Astrocyte (in vitro differentiated cells and primary cell): ENCODE measurements at regions not wholly inside any gene's neighbourhood (a gene's known extent, or its start where the extent isn't known, plus 50 kb on each side); places are given as distances from the start of the nearest gene placed in this dataset.
"Not testable (repeated sequence)": the region's sequence is repeated elsewhere in the genome, so short reads cannot be mapped to it uniquely, and the experiment has no call there.

Experiments used
- DNase-seq: peaks from one replicate; pipeline ENCODE4 v3.0.0-alpha.2; 2010; ENCODE audit warnings: low read depth
- FAIRE-seq: peaks from 2 replicates; lab custom pipeline; 2011; peaks lifted over from hg19 to GRCh38; lab: Jason Lieb, UNC
- H2AFZ ChIP-seq: 2 replicates; pipeline ENCODE4 v1.6.0; 2012; ENCODE audit warnings: low read depth, low read length, inconsistent platforms
- H3K27ac ChIP-seq: 2 replicates; pipeline ENCODE4 v1.5.1; 2011; ENCODE audit warnings: low read depth, low read length, inconsistent platforms
- H3K27me3 ChIP-seq: 2 replicates; pipeline ENCODE4 v1.6.0; 2011; ENCODE audit warnings: low read length, inconsistent platforms; ENCODE audit not compliant: insufficient read depth
- H3K36me3 ChIP-seq: 2 replicates; pipeline ENCODE4 v1.5.1; 2011; ENCODE audit warnings: low read length, inconsistent platforms; ENCODE audit not compliant: insufficient read depth
- H3K4me1 ChIP-seq: 2 replicates; pipeline ENCODE4 v1.5.1; 2011; ENCODE audit warnings: low read length, inconsistent platforms; ENCODE audit not compliant: insufficient read depth
- H3K4me2 ChIP-seq: 2 replicates; pipeline ENCODE4 v1.6.0; 2012; ENCODE audit warnings: low read length, inconsistent platforms
- H3K4me3 ChIP-seq: 2 replicates; pipeline ENCODE4 v1.5.1; 2011; ENCODE audit warnings: low read depth, mild to moderate bottlenecking, low read length, inconsistent platforms; ENCODE audit not compliant: insufficient read depth
- H3K79me2 ChIP-seq: 2 replicates; pipeline ENCODE4 v1.6.0; 2012; ENCODE audit warnings: mild to moderate bottlenecking, low read length, inconsistent platforms; ENCODE audit not compliant: insufficient read depth
- H3K9ac ChIP-seq: 2 replicates; pipeline ENCODE4 v1.6.0; 2012; ENCODE audit warnings: mild to moderate bottlenecking, low read length, inconsistent platforms
- H3K9me3 ChIP-seq: 2 replicates; pipeline ENCODE4 v1.5.1; 2012; ENCODE audit warnings: low read depth, mild to moderate bottlenecking, low read length, inconsistent platforms; ENCODE audit not compliant: insufficient read depth
- H4K20me1 ChIP-seq: 2 replicates; pipeline ENCODE4 v1.6.0; 2012; ENCODE audit warnings: low read length, inconsistent platforms; ENCODE audit not compliant: insufficient read depth
- H3K27ac Mint-ChIP-seq: one replicate; pipeline ENCODE4 v1.8.0; 2021; ENCODE audit warnings: mild to moderate bottlenecking, mixed read lengths; ENCODE audit not compliant: unreplicated experiment
- H3K27me3 Mint-ChIP-seq: one replicate; pipeline ENCODE4 v1.8.0; 2021; ENCODE audit warnings: low read depth, mixed read lengths; ENCODE audit not compliant: unreplicated experiment
- H3K36me3 Mint-ChIP-seq: one replicate; pipeline ENCODE4 v1.8.0; 2021; ENCODE audit warnings: low read depth, mixed read lengths; ENCODE audit not compliant: unreplicated experiment
- H3K4me1 Mint-ChIP-seq: one replicate; pipeline ENCODE4 v1.8.0; 2021; ENCODE audit warnings: low read depth, mixed read lengths; ENCODE audit not compliant: unreplicated experiment
- H3K4me3 Mint-ChIP-seq: one replicate; pipeline ENCODE4 v1.8.0; 2021; ENCODE audit warnings: mild to moderate bottlenecking, moderate library complexity, mixed read lengths; ENCODE audit not compliant: unreplicated experiment
- H3K9me3 Mint-ChIP-seq: one replicate; pipeline ENCODE4 v1.8.0; 2021; ENCODE audit warnings: mild to moderate bottlenecking, mixed read lengths; ENCODE audit not compliant: unreplicated experiment
- CTCF ChIP-seq: IDR thresholded peaks from 2 replicates; pipeline ENCODE4 v1.5.1; 2011; ENCODE audit warnings: low read depth, mild to moderate bottlenecking, inconsistent platforms, low read length, moderate library complexity; ENCODE audit not compliant: insufficient read depth
- EZH2 ChIP-seq: IDR thresholded peaks from 2 replicates; pipeline ENCODE4 v1.6.1; 2012; ENCODE audit warnings: mild to moderate bottlenecking, low read length, inconsistent platforms; ENCODE audit not compliant: insufficient read depth

GRCh38 chr4:189228726-189229125, 711.9 kb upstream of the FRG1 start:
- H4K20me1 ChIP-seq = no peaks in the 10 kb centered on the region
- H2AFZ ChIP-seq = no peak overlapping the region
- no peaks in the 10 kb centered on the region for H3K79me2 ChIP-seq
- Mint-ChIP-seq H3K36me3 (no peaks in the 10 kb centered on the region), H3K27me3 (no peaks in the 10 kb centered on the region), H3K4me3 (no peak overlapping the region), H3K27ac (no peak overlapping the region), H3K4me1 (peaks cover 5% of the 10 kb centered on the region), H3K9me3 (no peaks in the 10 kb centered on the region)
- DNase-seq (no peak), FAIRE-seq (no peak)
- H3K27ac ChIP-seq = no peak overlapping the region
- H3K27me3 ChIP-seq = no peaks in the 10 kb centered on the region
- no peak overlapping the region for H3K4me2 ChIP-seq
- no peak overlapping the region for H3K9ac ChIP-seq
- TF ChIP-seq CTCF (no peak), EZH2 (no peak)
- no peaks in the 10 kb centered on the region for H3K36me3 ChIP-seq
- no peak overlapping the region for H3K4me3 ChIP-seq
- no peaks in the 10 kb centered on the region for H3K4me1 ChIP-seq
- H3K9me3 ChIP-seq = no peaks in the 10 kb centered on the region

GRCh38 chr4:189232274-189232673, 708.4 kb upstream of the FRG1 start:
- no peak for FAIRE-seq

GRCh38 chr4:189233754-189234153, 706.9 kb upstream of the FRG1 start:
- not testable (repeated sequence) for H3K4me1 ChIP-seq, H3K4me2 ChIP-seq, H4K20me1 ChIP-seq, H3K9me3 ChIP-seq, H3K27ac Mint-ChIP-seq, H3K27me3 ChIP-seq, H3K4me3 ChIP-seq, DNase-seq, H3K27ac ChIP-seq, H3K9ac ChIP-seq, FAIRE-seq, H3K9me3 Mint-ChIP-seq, H3K79me2 ChIP-seq, H3K36me3 Mint-ChIP-seq, H3K27me3 Mint-ChIP-seq, H3K36me3 ChIP-seq, H2AFZ ChIP-seq, H3K4me1 Mint-ChIP-seq, H3K4me3 Mint-ChIP-seq

More at GRCh38 chr4:189232274-189232673, 708.4 kb upstream of the FRG1 start:
- no peaks in the 10 kb centered on the region for H3K36me3 ChIP-seq
- H3K36me3 Mint-ChIP-seq = no peaks in the 10 kb centered on the region
- H3K27me3 Mint-ChIP-seq = no peaks in the 10 kb centered on the region
- no peaks in the 10 kb centered on the region for H4K20me1 ChIP-seq
- H2AFZ ChIP-seq = no peak overlapping the region
- H3K27ac Mint-ChIP-seq = no peak overlapping the region
- peaks cover 5% of the 10 kb centered on the region for H3K4me1 Mint-ChIP-seq
- H3K4me3 Mint-ChIP-seq = no peak overlapping the region
- H3K9ac ChIP-seq = no peak overlapping the region
- H3K27me3 ChIP-seq = no peaks in the 10 kb centered on the region
- no peaks in the 10 kb centered on the region for H3K4me1 ChIP-seq
- H3K9me3 ChIP-seq = peaks cover 3% of the 10 kb centered on the region
- no peak for DNase-seq
- no peak overlapping the region for H3K27ac ChIP-seq
- H3K9me3 Mint-ChIP-seq = peaks cover under 1% of the 10 kb centered on the region
- no peak for TF ChIP-seq EZH2
- no peak for TF ChIP-seq CTCF
- H3K79me2 ChIP-seq = no peaks in the 10 kb centered on the region
- no peak overlapping the region for H3K4me3 ChIP-seq
- no peak overlapping the region for H3K4me2 ChIP-seq

- H3K4me2 ChIP-seq, FAIRE-seq, H3K9me3 Mint-ChIP-seq, H3K27me3 Mint-ChIP-seq, H3K36me3 ChIP-seq, H3K27ac ChIP-seq, H3K4me1 Mint-ChIP-seq, H3K4me3 ChIP-seq, H3K4me1 ChIP-seq, H3K9ac ChIP-seq, H3K36me3 Mint-ChIP-seq, H3K79me2 ChIP-seq, H3K27ac Mint-ChIP-seq, H3K9me3 ChIP-seq, H4K20me1 ChIP-seq, DNase-seq, H2AFZ ChIP-seq, H3K27me3 ChIP-seq, H3K4me3 Mint-ChIP-seq: not testable (repeated sequence)
These were observed 705.7 kb upstream of the FRG1 start for GRCh38 chr4:189234948-189235347.
